Endothelial cell (in vitro differentiated cells): ENCODE measurements at regions not wholly inside any gene's neighbourhood (a gene's known extent, or its start where the extent isn't known, plus 50 kb on each side); places are given as distances from the start of the nearest gene placed in this dataset.

Source experiments
- DNase-seq: peaks from one replicate; pipeline ENCODE4 v3.0.0; 2021; ENCODE audit warnings: low spot score
- H3K27ac Mint-ChIP-seq: one replicate; pipeline ENCODE4 v1.8.0; 2021; ENCODE audit warnings: mixed read lengths, inconsistent platforms; ENCODE audit not compliant: unreplicated experiment
- H3K27me3 Mint-ChIP-seq: one replicate; pipeline ENCODE4 v1.8.0; 2021; ENCODE audit warnings: mild to moderate bottlenecking, moderate library complexity, mixed read lengths, inconsistent platforms; ENCODE audit not compliant: unreplicated experiment
- H3K36me3 Mint-ChIP-seq: one replicate; pipeline ENCODE4 v1.8.0; 2021; ENCODE audit warnings: mild to moderate bottlenecking, low read depth, mixed read lengths, inconsistent platforms; ENCODE audit not compliant: unreplicated experiment
- H3K4me1 Mint-ChIP-seq: one replicate; pipeline ENCODE4 v1.8.0; 2021; ENCODE audit warnings: mild to moderate bottlenecking, mixed read lengths, inconsistent platforms; ENCODE audit not compliant: unreplicated experiment
- H3K4me3 Mint-ChIP-seq: one replicate; pipeline ENCODE4 v1.8.0; 2021; ENCODE audit warnings: mild to moderate bottlenecking, mixed read lengths, inconsistent platforms; ENCODE audit not compliant: unreplicated experiment
- H3K9me3 Mint-ChIP-seq: one replicate; pipeline ENCODE4 v1.8.0; 2021; ENCODE audit warnings: mixed read lengths, inconsistent platforms; ENCODE audit not compliant: unreplicated experiment
- TF ChIP-seq, protein P1 (sequence below): fragments of 200-600 bp; sonication (generic); IDR thresholded peaks from one replicate; pipeline ENCODE4 v1.5.0; 2021; ENCODE audit warnings: antibody characterized with exemption; ENCODE audit not compliant: unreplicated experiment

DNA sequence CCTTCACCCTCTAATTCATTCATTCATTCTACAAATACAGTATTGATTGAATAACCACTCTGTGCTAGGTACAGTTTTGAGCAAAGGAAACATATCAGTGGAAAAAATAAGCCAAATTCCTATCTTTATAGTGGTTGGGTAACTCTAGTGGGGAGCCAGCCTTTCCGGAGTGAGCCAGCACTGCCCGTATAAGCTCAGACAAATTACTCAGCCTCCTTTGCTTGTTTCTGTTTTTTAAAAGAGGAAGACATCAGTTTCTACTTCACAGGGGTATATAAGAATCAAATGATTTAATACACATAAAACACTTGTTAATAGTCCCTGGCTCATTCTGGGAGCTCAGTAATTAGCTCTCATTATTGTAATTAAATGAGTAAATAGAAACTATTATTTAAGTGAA is 238.2 kb upstream of the MAD2L1 start:
- TF ChIP-seq, protein P1, sequence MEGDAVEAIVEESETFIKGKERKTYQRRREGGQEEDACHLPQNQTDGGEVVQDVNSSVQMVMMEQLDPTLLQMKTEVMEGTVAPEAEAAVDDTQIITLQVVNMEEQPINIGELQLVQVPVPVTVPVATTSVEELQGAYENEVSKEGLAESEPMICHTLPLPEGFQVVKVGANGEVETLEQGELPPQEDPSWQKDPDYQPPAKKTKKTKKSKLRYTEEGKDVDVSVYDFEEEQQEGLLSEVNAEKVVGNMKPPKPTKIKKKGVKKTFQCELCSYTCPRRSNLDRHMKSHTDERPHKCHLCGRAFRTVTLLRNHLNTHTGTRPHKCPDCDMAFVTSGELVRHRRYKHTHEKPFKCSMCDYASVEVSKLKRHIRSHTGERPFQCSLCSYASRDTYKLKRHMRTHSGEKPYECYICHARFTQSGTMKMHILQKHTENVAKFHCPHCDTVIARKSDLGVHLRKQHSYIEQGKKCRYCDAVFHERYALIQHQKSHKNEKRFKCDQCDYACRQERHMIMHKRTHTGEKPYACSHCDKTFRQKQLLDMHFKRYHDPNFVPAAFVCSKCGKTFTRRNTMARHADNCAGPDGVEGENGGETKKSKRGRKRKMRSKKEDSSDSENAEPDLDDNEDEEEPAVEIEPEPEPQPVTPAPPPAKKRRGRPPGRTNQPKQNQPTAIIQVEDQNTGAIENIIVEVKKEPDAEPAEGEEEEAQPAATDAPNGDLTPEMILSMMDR: no peak
- peaks cover 4% of the 10 kb centered on the region for H3K36me3 Mint-ChIP-seq
- no peak overlapping the region for H3K4me3 Mint-ChIP-seq
- peaks cover 3% of the 10 kb centered on the region for H3K9me3 Mint-ChIP-seq
- H3K27ac Mint-ChIP-seq: no peak overlapping the region
- DNase-seq: no peak
- no peaks in the 10 kb centered on the region for H3K27me3 Mint-ChIP-seq
- no peaks in the 10 kb centered on the region for H3K4me1 Mint-ChIP-seq

DNA sequence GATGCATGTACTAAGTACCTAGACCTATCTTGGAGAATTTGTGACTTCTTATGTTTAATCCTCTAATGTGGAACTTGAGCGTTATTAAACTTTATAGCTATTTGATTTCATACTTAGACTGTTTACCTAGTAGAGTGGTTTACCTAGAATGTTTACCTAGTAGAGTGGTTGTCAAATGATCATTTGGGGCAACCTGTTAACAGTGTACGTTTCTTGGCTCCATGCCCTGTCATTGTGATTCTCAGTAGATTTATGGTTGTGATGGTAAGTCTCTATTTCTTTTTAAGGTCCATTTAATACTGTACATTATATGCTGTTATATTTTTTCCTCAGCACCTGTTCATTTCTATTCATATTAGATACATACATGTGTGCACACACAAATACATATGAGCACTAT is 233.0 kb upstream of the MAD2L1 start:
- Mint-ChIP-seq H3K4me3 (no peak overlapping the region), H3K27ac (no peak overlapping the region), H3K27me3 (no peaks in the 10 kb centered on the region), H3K9me3 (no peaks in the 10 kb centered on the region), H3K4me1 (no peaks in the 10 kb centered on the region), H3K36me3 (no peaks in the 10 kb centered on the region)
- no peak for DNase-seq
- TF ChIP-seq, protein P1: no peak

DNA sequence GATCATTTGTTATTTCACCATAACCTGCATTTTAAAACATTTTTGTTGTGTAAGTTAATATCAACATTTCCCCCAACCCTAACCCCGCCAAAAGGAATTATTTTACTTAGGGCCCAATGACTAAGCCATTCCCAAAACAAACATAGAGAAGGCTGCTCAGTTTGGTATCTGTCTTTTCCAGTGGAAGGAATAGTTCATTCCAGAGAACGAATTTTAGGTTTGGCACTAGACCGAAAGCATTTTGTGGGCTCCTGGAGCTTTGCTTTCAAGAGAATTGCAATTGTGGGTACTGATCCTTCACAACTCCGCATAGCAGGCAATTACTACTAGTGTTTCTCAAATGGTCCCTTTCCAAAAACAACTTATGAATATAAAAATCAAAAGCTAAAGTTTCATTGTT is 226.7 kb upstream of the MAD2L1 start:
- DNase-seq: no peak
- no peaks in the 10 kb centered on the region for H3K27me3 Mint-ChIP-seq
- H3K4me1 Mint-ChIP-seq: no peaks in the 10 kb centered on the region
- no peaks in the 10 kb centered on the region for H3K9me3 Mint-ChIP-seq
- no peaks in the 10 kb centered on the region for H3K36me3 Mint-ChIP-seq
- TF ChIP-seq, protein P1: no peak
- H3K27ac Mint-ChIP-seq: no peak overlapping the region
- no peak overlapping the region for H3K4me3 Mint-ChIP-seq

DNA sequence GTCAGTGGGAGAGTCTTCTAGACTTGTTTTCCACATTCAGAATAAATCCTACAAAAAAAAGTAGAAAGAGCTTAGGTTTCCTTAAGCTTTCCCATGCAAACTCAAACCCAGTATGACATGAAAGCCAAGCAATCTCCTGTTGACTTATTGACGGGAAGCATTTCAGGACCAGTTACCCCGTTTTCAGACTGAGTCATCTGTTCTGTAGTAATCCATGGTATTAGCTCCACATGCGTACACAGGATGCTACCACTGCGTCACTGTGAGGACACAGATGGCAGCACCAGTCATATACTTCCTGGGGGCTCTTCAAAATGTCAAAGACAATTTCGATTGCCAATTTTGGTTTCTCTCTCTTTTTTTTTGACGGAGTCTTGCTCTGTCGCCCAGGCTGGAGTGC is 224.9 kb upstream of the MAD2L1 start:
- Mint-ChIP-seq H3K4me3 (no peak overlapping the region), H3K27me3 (no peaks in the 10 kb centered on the region), H3K36me3 (no peaks in the 10 kb centered on the region), H3K4me1 (no peaks in the 10 kb centered on the region), H3K27ac (no peak overlapping the region), H3K9me3 (no peaks in the 10 kb centered on the region)
- no peak for DNase-seq
- TF ChIP-seq, protein P1: no peak

DNA sequence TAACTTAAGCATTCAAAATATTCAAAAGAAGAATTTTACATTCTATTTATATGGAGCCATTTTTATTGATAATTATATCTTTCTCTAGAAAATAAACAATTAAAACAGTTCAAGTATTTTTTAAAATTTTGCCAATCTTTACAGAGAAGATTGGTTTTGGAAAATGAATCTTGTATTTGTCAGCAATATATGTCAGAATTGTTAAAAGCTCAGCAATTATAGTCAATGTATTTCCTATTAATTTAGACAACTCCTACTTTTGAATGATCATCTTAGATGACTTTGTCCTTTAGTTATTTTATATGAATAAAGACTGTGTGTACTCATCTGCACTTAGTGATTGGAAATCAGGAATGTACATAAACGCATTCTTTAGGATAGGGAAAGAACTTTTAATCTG is 223.9 kb upstream of the MAD2L1 start:
- TF ChIP-seq, protein P1: no peak
- Mint-ChIP-seq H3K27ac (no peak overlapping the region), H3K4me3 (no peak overlapping the region), H3K27me3 (no peaks in the 10 kb centered on the region), H3K36me3 (no peaks in the 10 kb centered on the region), H3K9me3 (no peaks in the 10 kb centered on the region), H3K4me1 (no peaks in the 10 kb centered on the region)
- DNase-seq: no peak
